ENCODE measurements at regions not wholly inside any gene's neighbourhood (a gene's known extent, or its start where the extent isn't known, plus 50 kb on each side); places are given as distances from the start of the nearest gene placed in this dataset.

DNA sequence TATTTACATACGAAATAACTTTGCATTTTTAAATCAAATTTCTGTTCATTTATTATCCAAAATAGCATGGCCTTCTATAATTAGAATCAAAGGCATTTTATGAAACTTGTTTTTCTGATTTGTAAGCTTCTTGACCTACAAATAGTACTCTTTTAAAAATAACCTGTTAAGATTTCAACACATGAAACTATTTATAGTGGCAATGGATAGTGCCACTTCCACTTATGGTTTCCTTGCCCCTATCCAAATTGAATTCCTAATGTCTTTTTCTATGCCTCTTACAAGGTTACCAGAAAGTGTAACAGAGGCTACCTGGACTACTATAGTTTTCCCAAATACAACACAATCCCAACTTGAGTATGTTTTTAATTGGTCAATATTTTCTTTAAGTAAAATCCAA, 263.5 kb downstream of the SEMA3D start:
- TF ChIP-seq EZH2 (IDR thresholded peaks at IDR 0.05; ENCODE audit: borderline replicate concordance) (no peak), EZH2phosphoT487 (IDR thresholded peaks at IDR 0.05; ENCODE audit: low read depth, severe bottlenecking, unreplicated experiment) (no peak)
- TF ChIP-seq, protein P1, sequence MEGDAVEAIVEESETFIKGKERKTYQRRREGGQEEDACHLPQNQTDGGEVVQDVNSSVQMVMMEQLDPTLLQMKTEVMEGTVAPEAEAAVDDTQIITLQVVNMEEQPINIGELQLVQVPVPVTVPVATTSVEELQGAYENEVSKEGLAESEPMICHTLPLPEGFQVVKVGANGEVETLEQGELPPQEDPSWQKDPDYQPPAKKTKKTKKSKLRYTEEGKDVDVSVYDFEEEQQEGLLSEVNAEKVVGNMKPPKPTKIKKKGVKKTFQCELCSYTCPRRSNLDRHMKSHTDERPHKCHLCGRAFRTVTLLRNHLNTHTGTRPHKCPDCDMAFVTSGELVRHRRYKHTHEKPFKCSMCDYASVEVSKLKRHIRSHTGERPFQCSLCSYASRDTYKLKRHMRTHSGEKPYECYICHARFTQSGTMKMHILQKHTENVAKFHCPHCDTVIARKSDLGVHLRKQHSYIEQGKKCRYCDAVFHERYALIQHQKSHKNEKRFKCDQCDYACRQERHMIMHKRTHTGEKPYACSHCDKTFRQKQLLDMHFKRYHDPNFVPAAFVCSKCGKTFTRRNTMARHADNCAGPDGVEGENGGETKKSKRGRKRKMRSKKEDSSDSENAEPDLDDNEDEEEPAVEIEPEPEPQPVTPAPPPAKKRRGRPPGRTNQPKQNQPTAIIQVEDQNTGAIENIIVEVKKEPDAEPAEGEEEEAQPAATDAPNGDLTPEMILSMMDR (IDR thresholded peaks at IDR 0.05; ENCODE audit: poor library complexity), result no peak
